NCI-H1105 treated with DMSO at 0.1 percent for 48 hours (cell line): ENCODE measurements at regions not wholly inside any gene's neighbourhood (a gene's known extent, or its start where the extent isn't known, plus 50 kb on each side); places are given as distances from the start of the nearest gene placed in this dataset.

Experiments used
- DNase-seq: peaks from one replicate; lab custom pipeline; 2025; lab: John Stamatoyannopoulos, UW

- DNase-seq = no peak
Measured at GRCh38 chr5:27402828-27403227, 364.4 kb upstream of the CDH9 start.

- DNase-seq = no peak
Measured at GRCh38 chr5:27396998-27397397, 358.6 kb upstream of the CDH9 start.

DNA sequence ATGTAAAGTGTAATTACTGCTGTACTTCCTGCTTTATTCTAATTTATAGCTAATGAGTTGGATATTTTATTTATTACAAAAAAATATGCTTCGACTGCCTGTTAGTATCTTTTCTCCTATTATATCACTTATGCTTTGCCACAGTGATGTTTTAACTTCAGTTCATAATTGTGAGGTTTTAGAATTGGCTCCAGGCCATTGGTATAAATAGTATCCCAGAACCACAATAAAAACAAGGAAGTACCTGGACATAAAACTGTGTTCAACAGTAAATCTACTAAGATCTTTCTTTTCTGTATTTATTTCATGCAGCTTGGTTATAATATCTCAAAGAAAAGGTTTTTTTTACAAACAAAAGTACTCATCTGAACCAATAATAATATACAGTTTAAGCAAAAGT is 354.3 kb upstream of the CDH9 start:
- no peak for DNase-seq

DNA sequence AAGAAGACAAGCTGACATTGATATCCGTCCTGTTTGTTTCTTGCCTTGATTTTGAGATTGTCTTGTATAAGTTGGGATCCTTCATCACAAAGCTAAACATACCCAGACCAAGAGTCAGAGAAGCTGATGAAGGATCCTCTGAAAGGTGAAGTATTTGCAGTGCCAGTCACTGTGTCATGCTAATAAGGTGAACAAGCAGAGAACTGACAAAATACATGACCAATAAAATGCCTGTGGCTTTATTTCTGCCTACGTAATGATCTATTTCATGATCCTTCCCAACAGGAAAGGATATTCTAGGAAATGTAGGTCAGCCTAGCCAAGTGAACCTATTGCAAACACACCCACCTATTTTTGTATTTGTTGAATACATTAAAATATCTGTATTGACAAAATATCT is 351.3 kb upstream of the CDH9 start:
- no peak for DNase-seq

- no peak for DNase-seq
Measured at GRCh38 chr5:27388755-27389154, 350.4 kb upstream of the CDH9 start.

DNA sequence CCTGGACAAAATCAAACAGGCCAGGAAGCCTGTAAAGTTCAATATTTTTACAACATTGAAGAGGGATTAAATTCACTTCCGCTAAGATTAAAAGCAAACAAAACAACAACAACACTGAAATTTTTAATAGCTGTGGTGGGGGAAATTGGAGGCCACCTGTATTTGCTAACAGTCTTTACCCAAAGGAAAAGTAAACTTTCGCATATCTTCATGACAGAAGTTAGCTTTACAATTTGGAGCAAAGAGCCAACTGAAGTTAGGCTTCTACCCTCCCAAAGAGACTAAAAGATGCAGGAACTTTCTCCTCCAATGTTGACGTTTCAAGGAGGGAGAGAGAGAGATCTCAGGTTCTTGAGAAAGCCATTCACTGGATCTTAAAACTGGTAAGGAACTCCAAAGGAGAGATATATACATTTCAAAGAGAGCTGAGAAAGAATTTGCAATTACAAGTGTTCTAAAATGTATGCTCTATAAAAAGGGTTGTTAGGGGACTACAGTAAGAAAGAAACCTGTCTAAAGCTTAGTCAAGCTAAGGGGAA is 349.2 kb upstream of the CDH9 start:
- no peak for DNase-seq

- no peak for DNase-seq
Measured at GRCh38 chr5:27381686-27382085, 343.3 kb upstream of the CDH9 start.

DNA sequence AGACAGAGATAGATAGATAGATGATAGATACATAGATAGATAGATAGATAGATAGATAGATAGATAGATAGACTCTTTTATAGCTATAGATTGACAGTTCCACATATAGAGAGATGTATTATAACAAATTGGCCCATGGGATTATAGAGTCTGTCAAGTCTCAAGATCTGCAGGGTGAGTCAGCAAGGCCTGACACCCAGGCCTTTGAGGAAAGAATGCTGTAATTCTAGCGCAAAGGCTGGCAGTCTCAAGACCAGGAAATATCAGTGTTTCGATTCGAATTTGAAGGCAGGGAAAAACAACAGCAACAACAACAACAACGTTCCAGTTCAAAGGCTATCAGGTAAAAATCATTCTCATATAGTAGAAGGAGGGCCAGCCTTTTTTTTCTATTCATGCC is 339.2 kb upstream of the CDH9 start:
- no peak for DNase-seq

DNA sequence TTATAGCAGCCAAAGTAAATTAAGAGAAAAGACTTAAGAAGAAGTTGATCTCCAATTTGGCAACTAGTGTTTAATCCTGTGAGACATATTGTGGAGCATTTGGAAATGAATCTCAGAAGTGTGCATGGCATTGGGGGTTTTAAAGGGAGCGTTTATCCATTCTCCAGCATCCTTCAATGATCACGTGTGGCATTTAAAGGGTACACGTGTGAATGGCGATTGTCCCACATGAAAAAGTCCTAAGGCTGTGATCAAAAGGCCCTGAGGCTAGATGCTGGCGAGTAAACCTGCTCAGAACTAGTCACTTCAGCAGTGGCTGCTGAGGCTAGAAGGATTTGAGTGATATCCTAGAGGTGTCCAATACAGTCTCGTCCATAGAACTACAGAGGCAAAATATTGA is 315.6 kb upstream of the CDH9 start:
- no peak for DNase-seq

- DNase-seq = no peak
Measured at GRCh38 chr5:27353540-27353939, 315.2 kb upstream of the CDH9 start.

DNA sequence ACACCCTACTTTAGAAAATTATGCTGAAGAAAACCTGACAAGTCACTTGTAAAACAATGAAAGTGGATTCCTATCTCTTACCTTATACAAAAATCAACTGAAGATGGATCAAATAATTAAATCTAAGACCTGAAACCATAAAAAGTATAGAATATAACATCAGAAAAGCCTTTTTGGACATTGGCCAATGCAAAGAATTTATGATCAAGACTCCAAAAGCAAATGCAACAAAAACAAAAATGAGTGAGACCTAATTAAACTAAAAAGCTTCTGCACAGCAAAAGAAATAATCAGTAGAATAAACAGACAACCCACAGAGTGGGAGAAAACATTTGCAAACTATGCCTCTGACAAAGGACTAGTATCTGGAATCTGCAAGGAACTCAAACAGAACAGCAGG is 303.0 kb upstream of the CDH9 start:
- DNase-seq = peak; percentile 80

DNA sequence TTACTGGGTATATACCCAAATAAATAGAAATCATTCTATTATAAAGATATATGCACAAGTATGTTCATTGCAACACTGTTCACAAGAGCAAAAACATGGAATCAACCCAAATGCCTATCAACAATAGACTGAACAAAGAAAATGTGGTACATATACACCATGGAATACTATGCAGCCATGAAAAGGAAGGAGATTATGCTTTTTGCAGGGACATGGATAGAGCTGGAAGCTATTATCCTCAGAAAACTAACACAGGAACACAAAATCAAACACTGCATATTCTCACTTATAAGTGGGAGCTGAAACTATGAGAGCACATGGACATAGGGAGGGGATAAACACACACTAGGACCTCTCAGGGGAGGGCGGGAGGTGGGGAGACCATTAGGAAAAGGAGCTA is 298.4 kb upstream of the CDH9 start:
- DNase-seq = no peak

- no peak for DNase-seq
Measured at GRCh38 chr5:27328480-27328879, 290.1 kb upstream of the CDH9 start.

GRCh38 chr5:27325513-27325912 is 287.1 kb upstream of the CDH9 start:
- DNase-seq = no peak

GRCh38 chr5:27318701-27319100 is 280.3 kb upstream of the CDH9 start:
- DNase-seq = no peak

DNA sequence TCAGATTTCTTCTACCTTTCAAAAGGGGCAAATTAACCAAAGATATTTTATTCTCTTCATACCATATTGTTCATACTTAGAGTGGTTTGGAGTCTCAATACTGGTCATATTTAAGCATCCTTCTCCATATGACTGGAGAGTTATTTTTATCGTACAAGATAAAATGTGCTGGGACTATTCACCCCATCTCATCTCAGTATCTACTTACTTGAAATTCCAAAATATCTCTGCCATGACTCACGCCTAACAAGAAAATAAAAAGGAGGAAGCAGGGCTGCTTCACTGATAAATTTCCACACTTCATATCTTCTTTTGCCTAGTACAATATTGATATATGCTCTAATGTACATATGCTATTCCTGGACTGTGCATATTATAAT is 277.9 kb upstream of the CDH9 start:
- DNase-seq = no peak

DNA sequence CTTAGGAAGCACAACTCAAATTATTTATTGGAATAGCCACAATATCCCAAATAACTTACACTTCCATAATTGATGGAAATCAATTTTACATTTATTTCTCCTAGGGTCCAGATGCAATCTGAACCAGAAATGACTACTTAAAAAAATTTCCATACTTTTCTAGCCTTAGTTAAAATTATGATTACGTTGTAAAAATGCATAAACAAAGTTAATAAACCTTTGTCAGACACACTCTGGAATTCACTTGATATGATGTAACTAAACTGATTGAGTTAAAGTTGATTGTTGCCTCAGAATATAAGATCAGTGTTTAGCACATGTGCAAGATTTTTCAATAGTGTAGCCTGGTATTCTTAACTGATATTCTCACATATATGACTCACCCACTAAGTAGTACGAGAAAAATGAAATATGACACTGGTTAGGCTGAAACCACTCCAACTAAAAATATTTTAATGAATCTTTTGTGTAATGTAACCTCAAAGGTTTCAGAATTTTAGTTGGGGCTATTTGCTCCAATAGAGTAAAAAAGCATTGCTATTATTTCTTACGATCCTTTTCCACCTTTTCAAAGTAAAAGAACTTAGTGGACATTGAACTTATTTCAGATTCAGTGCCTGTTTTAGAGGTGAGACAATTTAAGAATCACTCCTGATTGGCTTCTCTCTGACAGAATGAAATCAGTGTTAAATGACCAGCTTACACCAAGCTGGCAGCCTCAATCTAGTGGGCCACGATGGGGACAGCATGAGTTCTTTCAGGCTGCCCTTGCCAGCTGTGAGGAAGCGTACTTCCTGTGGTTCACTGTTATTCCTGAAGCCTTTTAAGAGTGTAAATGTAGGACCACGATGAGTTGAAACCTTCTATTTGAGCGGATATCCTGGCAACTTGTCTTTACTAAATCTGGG is 277.2 kb upstream of the CDH9 start:
- DNase-seq = peak; percentile 12

GRCh38 chr5:27313549-27313948 is 275.2 kb upstream of the CDH9 start:
- no peak for DNase-seq

DNA sequence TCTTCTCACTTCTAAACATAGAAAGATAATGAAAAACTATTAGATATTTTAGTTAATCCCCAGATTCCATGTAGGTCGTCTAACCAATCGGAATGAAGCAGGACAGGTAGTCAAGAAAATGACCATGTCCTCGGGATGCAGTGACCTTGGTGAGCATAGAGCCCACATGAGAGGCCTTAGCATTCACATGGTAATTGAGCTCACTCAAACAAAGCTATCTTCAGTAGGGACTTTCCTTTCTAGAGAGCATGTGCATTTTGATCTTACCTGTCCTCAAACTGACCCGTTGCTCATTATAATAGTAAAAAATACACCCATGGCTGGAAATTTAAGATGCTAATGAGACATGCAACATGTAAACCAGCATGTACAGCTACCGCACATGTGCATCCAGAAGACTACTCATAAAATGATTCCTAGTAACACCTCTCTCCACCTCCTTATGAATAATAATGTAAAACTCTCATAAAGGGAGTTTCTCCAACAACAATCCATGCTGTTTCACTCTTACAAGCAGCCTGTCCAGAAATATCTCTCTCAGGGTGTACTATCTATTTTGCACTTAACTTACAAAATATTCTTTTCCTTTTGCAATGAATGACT is 274.0 kb upstream of the CDH9 start:
- DNase-seq = no peak

DNA sequence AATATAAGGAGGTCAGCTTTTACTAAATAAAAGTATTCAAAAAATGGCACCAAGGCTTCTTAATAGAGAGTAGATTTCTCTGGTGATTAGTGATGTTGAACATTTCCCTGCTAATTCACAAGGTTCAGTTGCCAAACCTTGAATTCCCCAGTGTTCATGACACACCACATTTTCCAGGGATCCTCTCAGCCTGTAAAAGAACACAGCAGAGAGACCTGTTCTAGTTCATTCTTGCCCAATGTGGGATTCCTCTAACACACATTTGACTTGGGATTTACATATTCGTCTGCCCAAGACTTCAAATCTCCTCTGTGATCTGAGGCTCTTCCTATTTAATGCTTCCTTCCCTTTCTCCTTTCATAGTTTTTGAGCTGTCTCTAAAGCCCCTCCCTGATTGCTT is 273.2 kb upstream of the CDH9 start:
- no peak for DNase-seq

DNA sequence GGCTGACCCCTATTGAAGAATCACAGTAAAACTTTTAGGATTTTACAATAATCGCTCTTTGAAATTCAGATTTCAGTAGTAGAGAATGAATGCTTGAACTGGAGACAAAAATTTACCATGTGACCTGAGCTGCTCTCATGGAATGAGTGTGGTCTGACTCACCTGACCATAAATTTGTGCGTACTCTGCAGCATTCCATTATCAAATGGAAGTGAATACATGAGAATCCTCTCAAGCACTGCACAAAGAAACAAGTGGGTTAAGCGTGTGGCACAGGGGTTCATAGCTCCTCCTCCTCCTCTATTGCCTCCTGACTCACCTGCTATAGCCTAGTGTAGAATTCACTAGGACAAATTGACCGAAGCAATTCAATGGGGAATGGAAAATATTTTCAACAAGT is 269.8 kb upstream of the CDH9 start:
- no peak for DNase-seq

- no peak for DNase-seq
Measured at GRCh38 chr5:27290172-27290571, 251.8 kb upstream of the CDH9 start.

GRCh38 chr5:27276119-27276518 is 237.7 kb upstream of the CDH9 start:
- no peak for DNase-seq

- DNase-seq = no peak
Measured at GRCh38 chr5:27275345-27275744, 237.0 kb upstream of the CDH9 start.
